Endodermal cell (in vitro differentiated cells): ENCODE measurements at regions not wholly inside any gene's neighbourhood (a gene's known extent, or its start where the extent isn't known, plus 50 kb on each side); places are given as distances from the start of the nearest gene placed in this dataset.
A peak's percentile ranks its signal among the peaks of the same experiment; 100 is the strongest.

Source experiments
- DNase-seq: peaks from one replicate; pipeline ENCODE4 v3.0.0-alpha.2; 2017
- H3K27ac ChIP-seq: 2 replicates; pipeline ENCODE4 v1.5.1; 2013; ENCODE audit warnings: mild to moderate bottlenecking, low read depth, low read length, moderate library complexity
- H3K27me3 ChIP-seq: 2 replicates; pipeline ENCODE4 v1.6.1; 2013; ENCODE audit warnings: mild to moderate bottlenecking, low read length, moderate library complexity; ENCODE audit not compliant: insufficient read depth, control insufficient read depth, poor library complexity, severe bottlenecking
- H3K36me3 ChIP-seq: 2 replicates; pipeline ENCODE4 v1.7.0; 2013; ENCODE audit warnings: mild to moderate bottlenecking, low read length, moderate library complexity; ENCODE audit not compliant: control insufficient read depth, insufficient read depth
- H3K4me1 ChIP-seq: one replicate; pipeline ENCODE4 v1.7.0; 2013; ENCODE audit warnings: low read length; ENCODE audit not compliant: control insufficient read depth, insufficient read depth
- H3K4me3 ChIP-seq: 2 replicates; pipeline ENCODE4 v1.5.1; 2013; ENCODE audit warnings: mild to moderate bottlenecking, low read length, moderate library complexity
- H3K9ac ChIP-seq: 2 replicates; pipeline ENCODE4 v1.6.1; 2013; ENCODE audit warnings: mild to moderate bottlenecking, low read length, moderate library complexity; ENCODE audit not compliant: poor library complexity, severe bottlenecking; ENCODE audit errors: extremely low read depth
- H3K9me3 ChIP-seq: 2 replicates; pipeline ENCODE4 v1.6.1; 2013; ENCODE audit warnings: mild to moderate bottlenecking, low read length, moderate library complexity; ENCODE audit not compliant: control insufficient read depth
- H3K27ac Mint-ChIP-seq: 2 replicates; pipeline ENCODE4 v1.8.0; 2020; ENCODE audit warnings: mixed read lengths
- H3K27me3 Mint-ChIP-seq: 2 replicates; pipeline ENCODE4 v1.8.0; 2021; ENCODE audit warnings: mild to moderate bottlenecking, mixed read lengths; ENCODE audit not compliant: insufficient read depth
- H3K36me3 Mint-ChIP-seq: 2 replicates; pipeline ENCODE4 v1.8.0; 2020; ENCODE audit warnings: low read depth, mixed read lengths
- H3K4me1 Mint-ChIP-seq: 2 replicates; pipeline ENCODE4 v1.8.0; 2020; ENCODE audit warnings: mixed read lengths
- H3K4me3 Mint-ChIP-seq: 2 replicates; pipeline ENCODE4 v1.8.0; 2020; ENCODE audit warnings: mild to moderate bottlenecking, moderate library complexity, mixed read lengths
- H3K9me3 Mint-ChIP-seq: 2 replicates; pipeline ENCODE4 v1.8.0; 2020; ENCODE audit warnings: mild to moderate bottlenecking, mixed read lengths
- WGBS, 2 experiments: methylation state at CpG; one replicate each; pipeline versions ENCODE4 v1.1.5 to v1.1.7; 2013; ENCODE audit warnings: missing lambda C conversion rate in 2 of 2, mixed read lengths in 1 of 2; ENCODE audit not compliant: insufficient coverage in 1 of 2, insufficient read length in 1 of 2; 5-methylcytosine and 5-hydroxymethylcytosine counted together
- TF ChIP-seq, protein P1 (sequence below): fragments of 200-600 bp; sonication (generic); conservative IDR thresholded peaks from 2 replicates; pipeline ENCODE4 v1.5.0; 2021; ENCODE audit warnings: antibody characterized with exemption, mild to moderate bottlenecking

DNA sequence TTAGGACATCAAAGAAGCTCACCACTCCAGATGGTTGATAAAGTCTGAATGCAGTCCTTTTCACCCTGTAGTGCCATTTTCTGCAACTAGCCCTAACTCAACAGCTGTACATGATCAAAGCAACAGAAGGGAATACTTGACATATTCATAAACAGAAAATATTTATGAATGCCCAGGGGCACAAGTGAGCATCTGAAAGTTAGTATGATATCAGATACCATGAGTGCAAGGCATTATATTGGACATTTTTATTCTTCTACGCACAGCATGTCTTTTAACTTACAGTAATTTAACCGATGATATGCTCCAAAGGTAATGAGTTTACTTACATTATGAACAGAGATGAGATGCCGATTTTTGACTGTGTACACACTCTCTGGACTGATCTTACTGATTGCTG is 142.0 kb downstream of the MCHR2 start:
- Mint-ChIP-seq H3K4me3 (no peak overlapping the region), H3K9me3 (no peaks in the 10 kb centered on the region), H3K4me1 (no peaks in the 10 kb centered on the region), H3K27ac (no peak overlapping the region), H3K36me3 (no peaks in the 10 kb centered on the region), H3K27me3 (peaks cover 4% of the 10 kb centered on the region)
- Histone ChIP-seq H3K9me3 (no peaks in the 10 kb centered on the region), H3K9ac (no peak overlapping the region), H3K36me3 (no peaks in the 10 kb centered on the region), H3K27me3 (peaks cover 8% of the 10 kb centered on the region), H3K4me1 (no peaks in the 10 kb centered on the region), H3K4me3 (no peak overlapping the region), H3K27ac (no peak overlapping the region)
- DNase-seq, result no peak
- 88 to 97% methylated on average over 3 of the region's 3 CpGs for WGBS, 2 experiments
- TF ChIP-seq, protein P1, sequence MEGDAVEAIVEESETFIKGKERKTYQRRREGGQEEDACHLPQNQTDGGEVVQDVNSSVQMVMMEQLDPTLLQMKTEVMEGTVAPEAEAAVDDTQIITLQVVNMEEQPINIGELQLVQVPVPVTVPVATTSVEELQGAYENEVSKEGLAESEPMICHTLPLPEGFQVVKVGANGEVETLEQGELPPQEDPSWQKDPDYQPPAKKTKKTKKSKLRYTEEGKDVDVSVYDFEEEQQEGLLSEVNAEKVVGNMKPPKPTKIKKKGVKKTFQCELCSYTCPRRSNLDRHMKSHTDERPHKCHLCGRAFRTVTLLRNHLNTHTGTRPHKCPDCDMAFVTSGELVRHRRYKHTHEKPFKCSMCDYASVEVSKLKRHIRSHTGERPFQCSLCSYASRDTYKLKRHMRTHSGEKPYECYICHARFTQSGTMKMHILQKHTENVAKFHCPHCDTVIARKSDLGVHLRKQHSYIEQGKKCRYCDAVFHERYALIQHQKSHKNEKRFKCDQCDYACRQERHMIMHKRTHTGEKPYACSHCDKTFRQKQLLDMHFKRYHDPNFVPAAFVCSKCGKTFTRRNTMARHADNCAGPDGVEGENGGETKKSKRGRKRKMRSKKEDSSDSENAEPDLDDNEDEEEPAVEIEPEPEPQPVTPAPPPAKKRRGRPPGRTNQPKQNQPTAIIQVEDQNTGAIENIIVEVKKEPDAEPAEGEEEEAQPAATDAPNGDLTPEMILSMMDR, result no peak

DNA sequence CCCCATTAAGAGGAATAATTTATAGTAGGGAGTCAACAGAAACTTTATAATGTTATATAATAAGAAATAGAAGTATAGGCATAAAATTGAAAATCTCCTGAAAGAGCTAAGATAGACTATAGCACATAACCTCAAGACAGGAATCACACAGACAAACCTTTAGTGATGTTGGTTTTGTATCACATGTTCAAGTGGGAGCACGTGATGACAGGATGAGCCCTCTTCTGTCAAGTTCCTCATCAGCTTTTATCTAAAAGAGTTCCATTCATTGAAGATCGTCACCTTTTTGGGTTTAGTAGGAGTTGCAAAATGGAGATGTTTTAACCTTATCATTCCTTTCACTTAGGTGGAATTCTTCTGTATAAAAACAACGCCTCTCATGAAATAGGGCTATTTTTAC is 127.0 kb downstream of the MCHR2 start:
- H3K27ac ChIP-seq, result no peak overlapping the region
- no peaks in the 10 kb centered on the region for H3K4me1 ChIP-seq
- H3K36me3 ChIP-seq, result no peaks in the 10 kb centered on the region
- WGBS, 2 experiments, result 57% methylated on average over 3 of the region's 3 CpGs; no CpG with 5 or more reads in 1 of the 2 experiments
- no peaks in the 10 kb centered on the region for H3K9me3 ChIP-seq
- H3K27me3 ChIP-seq, result peaks cover 9% of the 10 kb centered on the region
- no peak for DNase-seq
- H3K9ac ChIP-seq, result no peak overlapping the region
- peaks cover 17% of the 10 kb centered on the region for H3K27me3 Mint-ChIP-seq
- no peak overlapping the region for H3K4me3 ChIP-seq
- TF ChIP-seq, protein P1, result no peak
- no peaks in the 10 kb centered on the region for H3K36me3 Mint-ChIP-seq
- H3K27ac Mint-ChIP-seq, result no peak overlapping the region
- H3K4me3 Mint-ChIP-seq, result no peak overlapping the region
- no peaks in the 10 kb centered on the region for H3K9me3 Mint-ChIP-seq
- peaks cover 3% of the 10 kb centered on the region for H3K4me1 Mint-ChIP-seq

DNA sequence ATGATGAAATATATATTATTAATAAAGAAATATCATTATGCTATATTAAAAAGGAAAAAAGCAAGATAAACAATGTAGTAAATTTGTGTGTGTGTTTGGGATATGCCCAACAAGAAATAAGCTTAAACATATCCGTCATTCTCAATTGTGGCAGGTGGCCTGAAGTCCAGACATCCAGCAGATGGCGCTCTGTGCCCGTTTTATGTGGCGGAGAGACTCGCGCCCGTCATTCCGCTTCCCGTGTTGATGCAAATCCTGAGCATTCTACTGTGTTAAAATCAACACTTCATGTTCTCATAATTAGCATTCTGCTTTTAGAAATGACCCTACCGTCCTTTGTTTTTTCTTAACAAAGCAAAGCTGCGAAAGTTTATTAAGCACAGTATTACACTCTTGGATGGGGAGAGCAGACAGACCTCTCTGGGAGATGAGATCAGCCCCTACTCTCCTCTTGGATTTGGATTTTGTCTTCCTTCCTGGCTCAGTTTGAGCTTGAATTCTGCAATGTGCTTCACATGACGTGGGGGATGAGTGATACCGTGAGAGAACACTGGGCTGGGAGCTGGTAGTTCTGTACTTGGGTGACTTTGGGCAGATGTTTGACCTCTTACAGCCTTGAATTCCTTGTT is 125.8 kb downstream of the MCHR2 start:
- Histone ChIP-seq H3K9me3 (no peaks in the 10 kb centered on the region), H3K4me1 (no peaks in the 10 kb centered on the region), H3K4me3 (no peak overlapping the region), H3K9ac (no peak overlapping the region), H3K36me3 (no peaks in the 10 kb centered on the region), H3K27ac (no peak overlapping the region), H3K27me3 (peaks cover 9% of the 10 kb centered on the region)
- TF ChIP-seq, protein P1, result peak; percentile 98
- 3% methylated on average over 12 to 13 of the region's 13 CpGs for WGBS, 2 experiments
- Mint-ChIP-seq H3K4me1 (peaks cover 3% of the 10 kb centered on the region), H3K36me3 (no peaks in the 10 kb centered on the region), H3K27me3 (peaks cover 17% of the 10 kb centered on the region), H3K27ac (no peak overlapping the region), H3K4me3 (peak overlapping the region; percentile 18), H3K9me3 (no peaks in the 10 kb centered on the region)
- DNase-seq, result peak; percentile 95
